Keratinocyte (primary cell): ENCODE measurements at regions not wholly inside any gene's neighbourhood (a gene's known extent, or its start where the extent isn't known, plus 50 kb on each side); places are given as distances from the start of the nearest gene placed in this dataset.

ENCODE experiments used
- CTCF ChIP-seq, 3 experiments: IDR thresholded peaks in 1 of 3; conservative IDR thresholded peaks in 1 of 3; optimal IDR thresholded peaks in 1 of 3; 2 replicates in 2 of 3; 3 replicates in 1 of 3; pipeline versions ENCODE3 to v1.5.1; 2011; ENCODE audit warnings: low read length in 3 of 3, mild to moderate bottlenecking in 3 of 3, moderate library complexity in 2 of 3, control low read depth in 1 of 3, inconsistent platforms in 1 of 3; ENCODE audit not compliant: insufficient read depth in 2 of 3; ENCODE audit errors: extremely low read depth in 1 of 3
- EZH2 ChIP-seq: IDR thresholded peaks from one replicate; pipeline ENCODE4 v1.6.1; 2012; ENCODE audit warnings: inconsistent platforms, mild to moderate bottlenecking, low read length, moderate library complexity

GRCh38 chr2:158914066-158914465, 54.4 kb upstream of the TANC1 start:
- TF ChIP-seq CTCF (optimal IDR thresholded peaks at IDR 0.05 in 1 of 3, IDR thresholded peaks at IDR 0.05 in 1 of 3, conservative IDR thresholded peaks at IDR 0.05 in 1 of 3; ENCODE audit: extremely low read depth in 1 of 3, insufficient read depth in 2 of 3, low read length in 3 of 3) (no peak), EZH2 (no peak)
